Activated CD4-positive, alpha-beta T cell treated with anti-CD3 and anti-CD28 coated beads, Interleukin-2, amount 10 ng/mL, durations not matched to agents 24 days and 14 days (primary cell): ENCODE measurements at regions not wholly inside any gene's neighbourhood (a gene's known extent, or its start where the extent isn't known, plus 50 kb on each side); places are given as distances from the start of the nearest gene placed in this dataset.
"Not testable (repeated sequence)": the region's sequence is repeated elsewhere in the genome, so short reads cannot be mapped to it uniquely, and the experiment has no call there.

Source experiments
- DNase-seq: peaks from one replicate; pipeline ENCODE4 v3.0.0; 2022
- H3K27ac Mint-ChIP-seq: one replicate; pipeline ENCODE4 v1.8.0; 2022; ENCODE audit warnings: mild to moderate bottlenecking, mixed read lengths
- H3K27me3 Mint-ChIP-seq: one replicate; pipeline ENCODE4 v1.8.0; 2022; ENCODE audit warnings: mixed read lengths
- H3K36me3 Mint-ChIP-seq: one replicate; pipeline ENCODE4 v1.8.0; 2022; ENCODE audit warnings: low read depth, mild to moderate bottlenecking, mixed read lengths
- H3K4me1 Mint-ChIP-seq: one replicate; pipeline ENCODE4 v1.8.0; 2021; ENCODE audit warnings: mixed read lengths
- H3K4me3 Mint-ChIP-seq: one replicate; pipeline ENCODE4 v1.8.0; 2022; ENCODE audit warnings: mild to moderate bottlenecking, moderate library complexity, mixed read lengths
- H3K9me3 Mint-ChIP-seq: one replicate; pipeline ENCODE4 v1.8.0; 2021; ENCODE audit warnings: mixed read lengths
- intact Hi-C: fragments of 100-400 bp; cut with micrococcal nuclease; formaldehyde crosslinking; loops from one replicate; pipeline ENCODE4 v1.15.1; 2023

DNA sequence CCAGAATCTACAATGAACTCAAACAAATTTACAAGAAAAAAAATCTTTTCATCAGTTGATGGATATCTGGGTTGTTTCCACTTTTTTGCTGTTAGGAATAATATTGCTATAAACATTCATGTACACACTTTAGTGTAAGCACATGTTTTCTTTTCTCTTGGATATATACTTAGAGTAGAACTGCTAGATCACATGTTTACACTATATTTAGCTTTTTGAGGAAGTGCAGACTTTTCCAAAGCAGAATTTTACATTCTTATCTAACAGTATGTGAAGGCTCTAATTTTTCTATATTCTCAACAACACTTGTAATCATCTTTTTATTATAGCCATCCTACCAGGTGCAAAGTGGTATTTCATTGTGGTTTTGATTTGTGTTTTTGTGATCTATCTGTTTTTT is 103.6 kb upstream of the RMP24 start:
- Mint-ChIP-seq H3K27ac (no peak overlapping the region), H3K27me3 (peaks cover 7% of the 10 kb centered on the region), H3K36me3 (no peaks in the 10 kb centered on the region), H3K9me3 (no peaks in the 10 kb centered on the region), H3K4me1 (no peaks in the 10 kb centered on the region), H3K4me3 (no peak overlapping the region)
- intact Hi-C loops = no loop called here
- DNase-seq = no peak

DNA sequence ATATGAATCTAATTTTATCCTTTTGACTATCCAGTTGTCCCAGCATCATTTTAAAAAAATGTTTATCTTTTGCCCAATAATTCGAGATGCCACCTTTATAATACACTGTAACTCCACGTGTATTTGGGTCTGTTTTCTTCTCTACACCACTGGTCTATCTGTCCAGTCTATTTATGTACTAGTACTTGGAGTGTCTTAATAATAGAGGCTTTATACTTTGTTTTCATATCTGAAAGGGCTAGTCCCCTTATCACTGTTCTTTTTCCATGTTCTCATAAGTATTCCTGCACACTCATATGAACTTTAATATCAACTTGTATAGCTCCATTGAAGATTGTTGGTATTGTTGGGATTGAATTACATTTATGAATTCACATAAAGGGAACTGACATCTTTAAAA is 101.1 kb upstream of the RMP24 start:
- Mint-ChIP-seq H3K36me3 (no peaks in the 10 kb centered on the region), H3K4me1 (no peaks in the 10 kb centered on the region), H3K4me3 (no peak overlapping the region), H3K27me3 (peaks cover 7% of the 10 kb centered on the region), H3K27ac (no peak overlapping the region), H3K9me3 (no peaks in the 10 kb centered on the region)
- intact Hi-C loops = no loop called here
- no peak for DNase-seq

DNA sequence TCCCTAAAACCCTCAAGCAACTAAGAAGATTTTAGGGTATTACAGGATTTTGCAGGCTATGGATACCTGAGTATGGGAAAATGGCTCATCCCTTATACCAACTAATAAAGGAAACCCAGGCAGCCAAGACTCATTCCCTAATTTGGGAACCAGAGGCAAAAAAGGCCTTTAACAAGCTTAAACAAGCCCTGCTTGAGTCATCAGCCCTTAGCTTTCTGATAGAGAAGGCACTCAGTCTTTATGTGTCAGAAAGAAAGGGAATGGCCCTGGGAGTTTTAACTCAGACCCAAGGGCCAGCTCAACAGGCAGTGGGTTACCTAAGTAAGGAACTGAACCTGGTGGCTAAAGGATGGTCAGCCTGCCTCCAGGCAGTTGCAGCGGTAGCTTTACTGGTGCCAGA is 96.9 kb upstream of the RMP24 start:
- peaks cover 9% of the 10 kb centered on the region for H3K27me3 Mint-ChIP-seq
- no peak overlapping the region for H3K27ac Mint-ChIP-seq
- no peaks in the 10 kb centered on the region for H3K36me3 Mint-ChIP-seq
- DNase-seq = no peak
- intact Hi-C loops = no loop called here
- peaks cover 3% of the 10 kb centered on the region for H3K9me3 Mint-ChIP-seq
- no peaks in the 10 kb centered on the region for H3K4me1 Mint-ChIP-seq
- no peak overlapping the region for H3K4me3 Mint-ChIP-seq

DNA sequence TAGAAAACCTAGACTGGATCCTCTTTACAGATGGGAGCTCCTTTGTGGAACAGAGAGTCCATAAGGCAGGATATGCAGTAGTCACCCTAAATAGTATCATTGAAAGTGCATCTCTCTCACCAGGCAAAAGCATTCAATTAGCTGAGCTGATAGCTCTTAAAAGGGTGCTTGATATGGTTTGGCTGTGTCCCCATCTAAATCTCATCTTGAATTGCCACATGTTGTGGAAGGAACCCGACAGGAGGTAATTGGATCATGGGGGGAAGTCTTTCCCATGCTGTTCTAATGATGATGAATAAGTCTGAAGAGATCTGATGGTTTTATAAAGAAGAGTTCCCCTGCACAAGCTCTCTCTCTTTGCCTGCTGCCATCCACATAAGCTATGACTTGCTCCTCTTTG is 96.2 kb upstream of the RMP24 start:
- no peaks in the 10 kb centered on the region for H3K36me3 Mint-ChIP-seq
- intact Hi-C loops = no loop called here

DNA sequence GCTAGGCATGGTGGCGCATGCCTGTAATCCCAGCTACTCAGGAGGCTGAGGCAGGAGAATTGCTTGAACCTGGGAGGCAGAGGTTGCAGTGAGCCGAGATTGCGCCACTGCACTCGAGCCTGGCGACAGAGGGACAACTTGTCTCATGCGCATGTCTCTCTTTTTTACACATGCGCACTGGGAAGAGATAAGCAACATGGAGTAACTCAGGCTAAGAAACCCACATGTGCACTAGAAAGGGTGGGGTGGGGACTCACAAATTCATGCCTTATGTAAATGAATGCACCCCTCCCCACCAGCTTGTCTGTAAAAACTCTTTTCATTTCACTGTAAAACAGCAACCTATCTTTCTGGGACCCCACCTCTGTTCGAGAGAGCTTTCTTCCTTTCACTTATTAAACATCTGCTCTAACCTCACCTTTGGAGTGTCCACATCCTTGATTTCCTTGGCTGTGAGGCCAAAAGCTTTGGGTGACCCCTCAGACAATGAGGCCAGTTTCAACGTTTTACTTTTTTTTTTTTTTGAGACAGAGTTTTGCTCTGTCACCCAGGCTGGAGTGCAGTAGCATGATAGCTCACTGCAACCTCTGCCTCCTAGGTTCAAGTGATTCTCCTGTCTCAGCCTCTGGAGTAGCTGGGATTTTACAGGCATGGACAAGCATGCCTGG is 91.6 kb upstream of the RMP24 start:
- Mint-ChIP-seq H3K4me1 (no peaks in the 10 kb centered on the region), H3K36me3 (no peaks in the 10 kb centered on the region), H3K4me3 (no peak overlapping the region), H3K9me3 (peaks cover 3% of the 10 kb centered on the region), H3K27ac (no peak overlapping the region), H3K27me3 (peaks cover 3% of the 10 kb centered on the region)
- intact Hi-C loops = no loop called here
- peak; percentile 36 for DNase-seq

More for the DNA sequence above, 96.2 kb upstream of the RMP24 start:
- Mint-ChIP-seq H3K27me3 (peaks cover 7% of the 10 kb centered on the region), H3K27ac (no peak overlapping the region), H3K4me1 (no peaks in the 10 kb centered on the region), H3K4me3 (no peak overlapping the region), H3K9me3 (peaks cover 3% of the 10 kb centered on the region)
- peak; percentile 36 for DNase-seq

DNA sequence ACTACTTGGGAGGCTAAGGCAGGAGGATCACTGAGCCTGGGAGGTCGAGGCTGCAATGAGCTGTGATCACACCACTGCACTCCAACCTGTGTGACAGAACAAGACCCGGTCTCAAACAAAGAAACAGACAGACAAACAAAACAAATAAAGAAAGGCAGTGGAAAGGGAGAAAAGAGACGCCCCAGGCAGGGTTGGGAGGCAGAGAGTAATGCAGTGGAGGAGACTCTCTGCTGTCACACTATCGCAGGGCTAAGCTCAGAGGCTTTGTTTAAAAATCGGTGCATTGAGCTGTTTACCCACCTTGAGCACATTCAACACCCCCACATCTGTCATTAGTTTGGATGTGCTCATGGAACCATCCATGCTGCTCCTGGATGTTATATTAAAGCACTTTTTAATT is 84.2 kb upstream of the RMP24 start:
- H3K4me3 Mint-ChIP-seq = no peak overlapping the region
- intact Hi-C loops = no loop called here
- H3K4me1 Mint-ChIP-seq = no peaks in the 10 kb centered on the region
- no peak overlapping the region for H3K27ac Mint-ChIP-seq
- H3K27me3 Mint-ChIP-seq = peaks cover 8% of the 10 kb centered on the region
- no peak for DNase-seq
- H3K36me3 Mint-ChIP-seq = no peaks in the 10 kb centered on the region
- H3K9me3 Mint-ChIP-seq = no peaks in the 10 kb centered on the region

DNA sequence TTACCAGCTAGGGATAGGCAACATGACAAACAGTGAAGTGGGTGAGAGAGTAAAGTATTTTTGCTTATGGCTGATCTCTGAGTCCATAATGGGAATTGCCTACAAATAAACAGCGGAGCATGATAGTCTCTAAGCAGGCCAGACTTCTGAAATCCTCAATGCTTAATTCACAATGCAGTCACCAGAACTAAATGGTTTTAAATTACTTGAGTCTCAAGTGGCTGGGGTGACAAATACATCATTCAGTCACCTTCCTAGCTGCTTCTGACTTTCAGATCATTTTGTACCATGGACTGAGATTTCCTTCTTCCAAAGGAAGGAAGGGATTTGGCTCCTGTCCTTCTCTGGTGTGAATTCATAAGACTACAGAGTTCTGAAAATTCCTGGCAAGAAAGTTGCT is 82.8 kb upstream of the RMP24 start:
- H3K4me3 Mint-ChIP-seq = no peak overlapping the region
- H3K4me1 Mint-ChIP-seq = no peaks in the 10 kb centered on the region
- H3K27ac Mint-ChIP-seq = no peak overlapping the region
- H3K9me3 Mint-ChIP-seq = no peaks in the 10 kb centered on the region
- no peak for DNase-seq
- intact Hi-C loops = no loop called here
- peaks cover 8% of the 10 kb centered on the region for H3K27me3 Mint-ChIP-seq
- no peaks in the 10 kb centered on the region for H3K36me3 Mint-ChIP-seq

DNA sequence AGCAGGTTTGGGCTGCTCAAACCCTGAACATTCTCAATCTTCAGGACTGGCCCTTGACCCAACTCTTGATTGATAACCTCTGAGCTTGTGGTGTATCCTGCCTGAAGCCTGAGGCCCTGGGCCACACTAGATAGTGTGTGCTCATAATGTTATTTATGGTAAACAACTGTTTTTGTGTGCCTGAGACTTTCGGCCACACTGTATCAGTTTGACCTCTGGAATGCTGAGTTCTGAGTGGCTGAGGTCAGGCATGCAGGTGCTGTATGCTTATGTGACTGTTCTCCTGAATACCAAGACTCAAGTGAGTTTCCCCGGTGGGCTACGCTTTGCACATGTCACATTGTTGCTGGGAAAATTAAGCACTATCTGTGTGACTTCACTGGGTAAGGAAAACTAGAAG is 82.2 kb upstream of the RMP24 start:
- H3K9me3 Mint-ChIP-seq = no peaks in the 10 kb centered on the region
- H3K36me3 Mint-ChIP-seq = no peaks in the 10 kb centered on the region
- no peaks in the 10 kb centered on the region for H3K4me1 Mint-ChIP-seq
- intact Hi-C loops = no loop called here
- DNase-seq = peak; percentile 27
- no peak overlapping the region for H3K4me3 Mint-ChIP-seq
- H3K27me3 Mint-ChIP-seq = peaks cover 8% of the 10 kb centered on the region
- no peak overlapping the region for H3K27ac Mint-ChIP-seq

DNA sequence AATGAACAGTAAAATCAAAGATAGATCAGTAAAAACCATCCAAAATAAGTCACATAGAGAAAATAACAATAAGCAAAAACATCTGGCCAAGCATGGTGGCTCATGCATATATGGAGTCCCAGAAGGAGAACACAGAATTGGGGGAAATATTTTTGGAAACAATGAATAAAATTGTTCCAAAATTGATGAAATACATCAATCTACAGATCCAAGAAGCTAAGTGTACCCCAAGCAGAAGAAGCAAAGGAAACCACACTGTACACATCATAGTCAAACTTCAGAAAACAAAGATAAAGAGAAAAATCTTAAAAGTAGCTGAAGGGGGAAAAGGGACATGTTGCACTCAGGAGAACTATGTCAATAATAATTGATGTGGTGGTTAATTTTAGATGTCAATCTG is 80.4 kb upstream of the RMP24 start:
- no peak overlapping the region for H3K27ac Mint-ChIP-seq
- H3K36me3 Mint-ChIP-seq = no peaks in the 10 kb centered on the region
- H3K4me1 Mint-ChIP-seq = no peaks in the 10 kb centered on the region
- peaks cover 8% of the 10 kb centered on the region for H3K27me3 Mint-ChIP-seq
- no peak for DNase-seq
- H3K4me3 Mint-ChIP-seq = no peak overlapping the region
- intact Hi-C loops = no loop called here
- H3K9me3 Mint-ChIP-seq = peaks cover 3% of the 10 kb centered on the region

DNA sequence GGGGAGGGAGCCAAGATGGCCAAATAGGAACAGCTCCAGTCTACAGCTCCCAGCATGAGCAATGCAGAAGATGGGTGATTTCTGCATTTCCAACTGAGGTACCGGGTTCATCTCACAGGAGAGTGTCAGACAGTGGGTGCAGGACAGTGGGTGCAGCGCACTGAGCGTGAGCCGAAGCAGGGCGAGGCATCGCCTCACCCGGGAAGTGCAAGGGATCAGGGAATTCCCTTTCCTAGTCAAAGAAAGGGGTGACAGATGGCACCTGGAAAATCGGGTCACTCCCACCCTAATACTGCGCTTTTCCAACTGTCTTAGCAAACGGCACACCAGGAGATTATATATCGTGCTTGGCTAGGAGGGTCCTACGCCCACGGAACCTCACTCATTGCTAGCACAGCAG is 75.0 kb upstream of the RMP24 start:
- H3K27ac Mint-ChIP-seq, DNase-seq, intact Hi-C loops, H3K36me3 Mint-ChIP-seq, H3K9me3 Mint-ChIP-seq, H3K4me1 Mint-ChIP-seq, H3K27me3 Mint-ChIP-seq, H3K4me3 Mint-ChIP-seq: not testable (repeated sequence)

DNA sequence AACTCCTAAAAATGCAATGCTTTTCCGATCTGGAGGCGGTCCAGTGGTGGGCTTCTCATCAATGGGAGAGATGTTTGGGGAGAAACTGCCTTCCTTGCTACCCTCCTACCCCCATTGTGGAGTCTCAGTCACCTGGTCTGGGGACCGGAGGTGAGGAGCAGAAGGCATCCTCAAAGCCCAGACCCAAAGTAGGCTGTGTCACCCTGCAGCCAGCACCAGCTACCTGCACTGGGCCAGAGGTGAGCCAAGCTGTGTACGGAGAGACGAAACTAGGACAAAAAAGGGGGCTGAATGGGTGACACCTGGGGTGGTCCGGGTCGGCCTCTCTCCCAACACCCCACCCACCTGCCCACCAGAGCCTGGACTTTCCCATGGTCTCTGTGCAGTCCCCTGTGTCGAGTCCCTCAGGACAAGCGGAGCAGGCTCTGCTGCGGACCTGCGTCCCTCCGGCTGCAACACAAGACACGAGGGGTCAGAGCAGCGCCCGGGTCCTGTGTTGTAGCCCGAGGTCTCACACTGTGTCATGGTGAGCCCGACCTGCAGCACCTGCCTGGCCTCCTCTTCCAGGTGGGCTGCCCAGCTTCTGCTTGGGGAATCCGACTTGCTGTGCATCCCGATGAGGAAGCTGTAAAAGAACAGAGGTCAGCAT is 68.0 kb upstream of the RMP24 start:
- H3K27ac Mint-ChIP-seq = no peak overlapping the region
- H3K9me3 Mint-ChIP-seq = peaks cover 4% of the 10 kb centered on the region
- no peak for DNase-seq
- no peaks in the 10 kb centered on the region for H3K36me3 Mint-ChIP-seq
- no peaks in the 10 kb centered on the region for H3K4me1 Mint-ChIP-seq
- H3K27me3 Mint-ChIP-seq = peaks cover 3% of the 10 kb centered on the region
- H3K4me3 Mint-ChIP-seq = no peak overlapping the region
- intact Hi-C loops = no loop called here

DNA sequence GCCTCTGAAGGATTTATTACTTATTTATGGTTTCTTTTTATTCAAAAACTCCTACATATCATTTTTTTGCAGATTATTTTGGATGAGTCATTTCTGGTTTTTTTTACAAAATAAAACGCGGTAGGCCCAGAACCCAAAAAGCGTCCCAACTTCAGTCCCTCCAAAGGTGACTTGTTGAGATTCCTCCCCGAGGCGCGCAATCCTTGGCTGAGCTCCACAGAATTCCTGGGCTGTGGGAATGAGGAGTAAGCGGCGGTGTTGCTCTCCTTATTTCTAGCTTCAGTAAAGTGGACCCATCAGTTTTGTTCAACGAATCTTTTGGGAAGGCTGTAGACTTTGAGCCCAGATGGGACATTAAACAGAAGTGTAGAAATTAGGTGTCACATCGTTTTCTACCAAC is 67.0 kb upstream of the RMP24 start:
- no peak for DNase-seq
- no peaks in the 10 kb centered on the region for H3K36me3 Mint-ChIP-seq

DNA sequence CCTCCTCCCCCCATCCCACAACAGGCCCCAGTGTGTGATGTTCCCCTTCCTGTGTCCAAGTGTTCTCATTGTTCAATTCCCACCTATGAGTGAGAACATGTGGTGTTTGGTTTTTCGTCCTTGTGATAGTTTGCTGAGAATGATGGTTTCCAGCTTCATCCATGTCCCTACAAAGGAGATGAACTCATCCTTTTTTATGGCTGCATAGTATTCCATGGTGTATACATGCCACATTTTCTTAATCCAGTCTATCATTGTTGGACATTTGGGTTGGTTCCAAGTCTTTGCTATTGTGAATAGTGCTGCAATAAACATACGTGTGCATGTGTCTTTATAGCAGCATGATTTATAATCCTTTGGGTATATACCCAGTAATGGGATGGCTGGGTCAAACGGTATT is 66.2 kb upstream of the RMP24 start:
- H3K27ac Mint-ChIP-seq, H3K9me3 Mint-ChIP-seq, DNase-seq, H3K27me3 Mint-ChIP-seq, H3K4me1 Mint-ChIP-seq, H3K4me3 Mint-ChIP-seq, H3K36me3 Mint-ChIP-seq, intact Hi-C loops: not testable (repeated sequence)

More for the DNA sequence above, 67.0 kb upstream of the RMP24 start:
- Mint-ChIP-seq H3K27me3 (peaks cover 3% of the 10 kb centered on the region), H3K4me3 (no peak overlapping the region), H3K9me3 (no peaks in the 10 kb centered on the region), H3K4me1 (no peaks in the 10 kb centered on the region), H3K27ac (no peak overlapping the region)
- intact Hi-C loops = no loop called here

DNA sequence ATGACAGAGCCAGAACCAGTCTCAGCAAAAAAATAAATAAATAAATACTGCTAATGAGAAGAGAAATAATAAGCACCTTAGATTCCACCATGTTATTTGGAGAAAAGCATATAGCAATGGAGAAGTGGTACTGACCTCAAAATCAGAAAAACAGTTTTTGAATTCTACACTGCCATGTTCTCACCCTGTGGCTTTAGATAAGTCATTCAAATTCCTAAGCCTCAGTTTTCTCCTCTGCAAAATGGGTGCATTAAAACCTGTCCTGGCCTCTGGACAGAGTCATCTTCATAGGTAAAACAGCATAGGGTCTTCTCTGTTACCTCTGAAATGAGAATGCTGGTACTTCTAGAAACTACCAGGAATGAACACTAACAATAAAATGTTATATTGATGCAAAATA is 62.2 kb upstream of the RMP24 start:
- intact Hi-C loops = no loop called here
- no peaks in the 10 kb centered on the region for H3K9me3 Mint-ChIP-seq
- no peaks in the 10 kb centered on the region for H3K36me3 Mint-ChIP-seq
- H3K27me3 Mint-ChIP-seq = peaks cover 6% of the 10 kb centered on the region
- DNase-seq = no peak
- H3K27ac Mint-ChIP-seq = no peak overlapping the region
- H3K4me3 Mint-ChIP-seq = no peak overlapping the region
- H3K4me1 Mint-ChIP-seq = no peaks in the 10 kb centered on the region

DNA sequence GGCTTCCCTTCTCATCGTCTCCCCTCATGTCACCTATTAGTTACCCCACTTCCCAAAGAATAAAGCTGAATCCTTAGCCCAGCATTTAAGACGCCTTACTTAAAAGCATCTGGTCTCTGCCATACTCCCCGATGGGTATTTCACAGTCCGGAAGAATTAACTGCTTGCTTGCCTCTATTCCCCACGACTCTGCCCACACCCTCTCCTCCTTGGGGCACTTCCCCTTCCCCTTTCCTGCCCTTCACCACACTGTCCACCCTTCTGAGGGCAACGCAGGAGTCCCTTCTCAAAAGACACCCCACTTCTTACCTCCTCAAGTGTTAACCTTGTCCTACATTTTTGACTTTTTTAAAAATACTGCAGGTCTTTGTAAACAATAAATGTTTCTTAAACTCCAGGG is 60.1 kb upstream of the RMP24 start:
- Mint-ChIP-seq H3K4me3 (no peak overlapping the region), H3K9me3 (no peaks in the 10 kb centered on the region), H3K27me3 (peaks cover 6% of the 10 kb centered on the region), H3K27ac (no peak overlapping the region), H3K4me1 (no peaks in the 10 kb centered on the region), H3K36me3 (no peaks in the 10 kb centered on the region)
- DNase-seq = no peak
- intact Hi-C loops = no loop called here
